HFFc6 (cell line): ENCODE measurements at regions not wholly inside any gene's neighbourhood (a gene's known extent, or its start where the extent isn't known, plus 50 kb on each side); places are given as distances from the start of the nearest gene placed in this dataset.
A peak's percentile ranks its signal among the peaks of the same experiment; 100 is the strongest.
"Not testable (repeated sequence)": the region's sequence is repeated elsewhere in the genome, so short reads cannot be mapped to it uniquely, and the experiment has no call there.

ENCODE experiments used
- DNase-seq: peaks from one replicate; pipeline ENCODE4 v3.0.0-alpha.2; 2018
- H3K27ac Mint-ChIP-seq: 2 replicates; pipeline ENCODE4 v1.8.0; 2020; ENCODE audit warnings: mild to moderate bottlenecking, mixed read lengths
- H3K27me3 Mint-ChIP-seq: 2 replicates; pipeline ENCODE4 v1.8.0; 2021; ENCODE audit warnings: mild to moderate bottlenecking, moderate library complexity, mixed read lengths; ENCODE audit not compliant: insufficient read depth
- H3K36me3 Mint-ChIP-seq: 2 replicates; pipeline ENCODE4 v1.8.0; 2021; ENCODE audit warnings: low read depth, mixed read lengths
- H3K4me1 Mint-ChIP-seq: 2 replicates; pipeline ENCODE4 v1.8.0; 2020; ENCODE audit warnings: low read depth, mixed read lengths
- H3K4me3 Mint-ChIP-seq: 2 replicates; pipeline ENCODE4 v1.8.0; 2020; ENCODE audit warnings: mild to moderate bottlenecking, moderate library complexity, mixed read lengths
- H3K9me3 Mint-ChIP-seq: 2 replicates; pipeline ENCODE4 v1.8.0; 2020; ENCODE audit warnings: mild to moderate bottlenecking, mixed read lengths
- CTCF ChIP-seq: fragments of 200-600 bp; sonication (generic); IDR thresholded peaks from 2 replicates; pipeline ENCODE4 v1.5.0; 2021; ENCODE audit warnings: antibody characterized with exemption, mild to moderate bottlenecking

GRCh38 chr14:35949920-35950513 is 123.9 kb downstream of the BRMS1L start:
- Mint-ChIP-seq H3K9me3 (peaks cover 5% of the 10 kb centered on the region), H3K4me3 (no peak overlapping the region), H3K27me3 (no peaks in the 10 kb centered on the region; the same call in 1 of the 2 replicates), H3K27ac (no peak overlapping the region), H3K36me3 (no peaks in the 10 kb centered on the region), H3K4me1 (no peaks in the 10 kb centered on the region; the same call in 1 of the 2 replicates)
- TF ChIP-seq CTCF: no peak
- DNase-seq: no peak

DNA sequence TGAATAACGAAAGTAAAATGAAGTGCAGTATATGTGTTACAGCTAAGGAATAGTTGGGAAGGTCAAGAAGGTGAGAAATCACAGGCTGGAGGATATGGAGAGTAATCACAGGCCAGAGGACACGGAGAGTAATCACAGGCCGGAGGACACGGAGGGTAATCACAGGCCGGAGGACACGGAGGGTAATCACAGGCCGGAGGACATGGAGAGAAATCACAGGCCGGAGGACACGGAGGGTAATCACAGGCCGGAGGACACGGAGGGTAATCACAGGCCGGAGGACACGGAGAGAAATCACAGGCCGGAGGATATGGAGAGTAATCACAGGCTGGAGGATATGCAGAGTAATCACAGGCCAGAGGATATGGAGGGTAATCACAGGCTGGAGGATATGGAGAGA is 121.8 kb downstream of the BRMS1L start:
- not testable (repeated sequence) for H3K9me3 Mint-ChIP-seq, H3K27me3 Mint-ChIP-seq

DNA sequence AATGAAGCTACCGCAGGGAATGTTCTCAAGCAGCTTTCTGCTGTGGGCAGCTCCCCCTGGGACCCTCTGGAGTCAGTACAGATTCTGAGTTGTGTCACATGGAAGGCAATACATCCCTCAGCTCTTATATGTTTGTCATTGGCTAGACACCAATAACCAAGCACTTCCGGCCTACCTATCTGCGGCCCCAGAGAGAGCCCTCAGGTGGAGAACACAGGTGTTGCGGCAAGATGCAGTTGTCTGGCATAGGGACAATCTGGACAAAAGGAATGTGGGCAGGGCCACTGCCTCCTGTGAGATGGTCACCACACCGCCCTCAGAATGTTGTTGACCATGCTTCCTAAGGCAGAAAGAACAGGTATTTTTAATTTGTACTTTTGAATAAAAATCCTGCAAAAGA is 118.7 kb downstream of the BRMS1L start:
- DNase-seq: no peak
- no peak overlapping the region for H3K27ac Mint-ChIP-seq
- no peaks in the 10 kb centered on the region for H3K36me3 Mint-ChIP-seq
- H3K4me1 Mint-ChIP-seq: no peaks in the 10 kb centered on the region; the same call in 1 of the 2 replicates
- H3K9me3 Mint-ChIP-seq: peaks cover 5% of the 10 kb centered on the region
- H3K4me3 Mint-ChIP-seq: no peak overlapping the region
- no peak for TF ChIP-seq CTCF
- H3K27me3 Mint-ChIP-seq: no peaks in the 10 kb centered on the region

More for the DNA sequence above, 121.8 kb downstream of the BRMS1L start:
- not testable (repeated sequence) for H3K27ac Mint-ChIP-seq, H3K4me3 Mint-ChIP-seq, H3K4me1 Mint-ChIP-seq, H3K36me3 Mint-ChIP-seq, DNase-seq

- Mint-ChIP-seq H3K27me3 (peaks cover 2% of the 10 kb centered on the region; the same call in 1 of the 2 replicates), H3K4me3 (peak overlapping the region; percentile 78), H3K36me3 (no peaks in the 10 kb centered on the region), H3K9me3 (no peaks in the 10 kb centered on the region), H3K4me1 (no peaks in the 10 kb centered on the region), H3K27ac (no peak overlapping the region)
- DNase-seq: no peak
- TF ChIP-seq CTCF: no peak
Measured at GRCh38 chr14:35940291-35940690, 114.2 kb downstream of the BRMS1L start.

- H3K9me3 Mint-ChIP-seq: no peaks in the 10 kb centered on the region
- H3K36me3 Mint-ChIP-seq: no peaks in the 10 kb centered on the region
- no peaks in the 10 kb centered on the region for H3K4me1 Mint-ChIP-seq
- peaks cover 2% of the 10 kb centered on the region; the same call in 1 of the 2 replicates for H3K27me3 Mint-ChIP-seq
- TF ChIP-seq CTCF: no peak
- no peak overlapping the region for H3K4me3 Mint-ChIP-seq
- no peak for DNase-seq
- H3K27ac Mint-ChIP-seq: no peak overlapping the region
Measured at GRCh38 chr14:35938770-35939169, 112.6 kb downstream of the BRMS1L start.

- no peaks in the 10 kb centered on the region for H3K4me1 Mint-ChIP-seq
- H3K27ac Mint-ChIP-seq: no peak overlapping the region
- no peak for DNase-seq
- H3K27me3 Mint-ChIP-seq: peaks cover 4% of the 10 kb centered on the region
- no peaks in the 10 kb centered on the region for H3K9me3 Mint-ChIP-seq
- no peak overlapping the region for H3K4me3 Mint-ChIP-seq
- no peak for TF ChIP-seq CTCF
- no peaks in the 10 kb centered on the region for H3K36me3 Mint-ChIP-seq
Measured at GRCh38 chr14:35934499-35934898, 108.4 kb downstream of the BRMS1L start.
